SIG-M5 treated with dmso at 0.1 percent for 504 hours (cell line): ENCODE measurements at regions not wholly inside any gene's neighbourhood (a gene's known extent, or its start where the extent isn't known, plus 50 kb on each side); places are given as distances from the start of the nearest gene placed in this dataset.

Experiments
- DNase-seq: peaks from one replicate; lab custom pipeline; 2025; ENCODE audit not compliant: unreplicated experiment; lab: John Stamatoyannopoulos, UW

DNA sequence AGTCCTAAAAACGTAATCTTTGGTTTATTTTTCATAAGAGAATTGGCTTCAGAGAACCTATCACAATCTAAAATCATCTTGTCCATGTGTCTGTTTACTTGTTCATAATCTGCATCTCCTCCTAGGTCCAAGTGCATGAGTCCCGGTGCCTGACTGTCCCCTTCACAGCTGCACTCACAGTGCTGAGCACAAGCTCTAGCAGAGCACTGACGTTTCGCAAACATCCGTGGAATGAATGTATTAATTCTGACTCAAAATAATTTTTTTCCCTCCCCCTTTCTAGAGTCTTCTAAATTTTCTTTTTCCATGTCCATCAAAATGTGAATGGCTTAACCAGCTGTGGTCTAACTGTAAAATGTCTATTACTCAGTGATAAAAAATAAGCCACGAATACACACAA, 245.5 kb upstream of the TSHZ3 start:
- DNase-seq: no peak

DNA sequence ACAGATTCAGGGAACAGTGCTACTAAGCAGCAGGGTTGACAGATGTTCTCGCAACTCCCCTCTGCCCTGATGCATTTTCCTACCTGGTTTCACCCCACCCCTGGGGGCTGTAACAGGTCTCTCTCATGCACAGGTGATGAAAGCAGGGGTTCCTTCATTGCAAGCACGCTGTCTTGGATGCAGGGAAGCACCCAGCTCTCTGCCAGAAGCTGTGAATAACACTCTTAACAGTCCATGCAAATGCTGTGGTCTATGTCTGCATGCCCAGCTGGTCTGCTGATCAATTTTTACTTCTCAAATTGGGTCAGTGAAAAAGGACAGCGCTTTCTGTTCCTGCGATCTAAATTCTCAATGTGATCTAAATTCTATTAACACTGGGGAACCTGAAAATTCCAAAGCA, 246.3 kb upstream of the TSHZ3 start:
- DNase-seq: no peak

DNA sequence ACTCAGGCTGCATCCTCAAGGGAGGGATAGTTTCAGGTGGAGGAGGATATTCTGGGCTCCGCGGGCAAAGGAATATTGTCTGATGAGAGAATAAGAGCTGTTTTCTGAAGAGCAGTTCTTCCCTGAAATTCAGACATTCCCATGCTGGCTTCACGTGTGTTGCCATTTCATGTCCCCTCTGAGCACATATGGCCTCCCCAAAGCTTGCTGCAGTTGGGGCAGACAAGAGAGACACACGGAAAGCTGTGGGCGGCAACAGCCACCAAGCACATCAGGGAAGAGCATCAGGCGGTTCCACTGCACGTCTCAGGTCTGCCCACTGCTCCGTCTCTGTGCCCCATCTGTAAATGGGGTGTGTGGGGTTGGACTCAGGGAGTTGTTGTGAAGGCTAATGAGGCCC, 247.5 kb upstream of the TSHZ3 start:
- DNase-seq: no peak

DNA sequence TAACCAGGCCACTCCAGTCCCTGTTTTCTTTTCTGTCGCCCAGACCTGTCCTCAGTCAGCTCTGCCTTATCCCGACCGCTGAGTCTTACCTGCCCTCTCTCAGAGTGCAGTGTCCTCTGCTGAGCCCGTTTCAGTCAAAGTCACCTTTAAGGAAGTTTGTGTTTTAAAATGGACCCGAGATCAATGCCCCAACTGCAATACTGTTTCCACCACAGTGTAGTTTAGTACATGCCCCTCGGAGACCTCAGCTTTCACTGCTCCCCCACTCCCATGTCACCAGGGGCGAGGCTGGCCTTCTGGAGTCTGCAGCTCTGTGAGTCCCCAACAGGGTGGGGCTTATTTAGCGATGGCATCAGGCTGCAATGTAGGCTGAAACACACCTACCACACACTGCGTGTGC, 248.4 kb upstream of the TSHZ3 start:
- DNase-seq: no peak

DNA sequence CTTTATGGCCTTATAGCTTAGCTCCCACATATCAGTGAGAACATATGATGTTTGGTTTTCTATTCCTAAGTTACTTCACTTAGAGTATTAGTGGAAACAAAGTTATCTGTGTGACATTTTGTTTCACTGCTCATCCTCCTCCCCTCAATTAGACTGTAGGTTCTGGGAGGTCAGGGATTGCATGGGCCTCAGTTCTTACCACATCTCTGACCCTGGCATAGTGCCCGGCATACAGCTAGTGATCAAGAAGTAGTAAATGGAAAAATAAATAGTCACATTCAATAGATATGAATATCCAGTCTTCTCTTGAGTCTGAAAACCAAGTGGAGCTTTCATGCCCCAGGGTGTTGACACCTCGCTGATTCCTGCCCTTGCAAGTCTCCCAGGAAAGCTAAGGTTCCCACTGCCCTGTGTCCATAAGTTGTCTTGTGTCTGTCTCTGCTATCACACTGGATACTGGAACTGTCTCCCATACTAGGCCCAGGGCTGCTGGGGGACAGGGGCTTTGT, 249.5 kb upstream of the TSHZ3 start:
- no peak for DNase-seq

DNA sequence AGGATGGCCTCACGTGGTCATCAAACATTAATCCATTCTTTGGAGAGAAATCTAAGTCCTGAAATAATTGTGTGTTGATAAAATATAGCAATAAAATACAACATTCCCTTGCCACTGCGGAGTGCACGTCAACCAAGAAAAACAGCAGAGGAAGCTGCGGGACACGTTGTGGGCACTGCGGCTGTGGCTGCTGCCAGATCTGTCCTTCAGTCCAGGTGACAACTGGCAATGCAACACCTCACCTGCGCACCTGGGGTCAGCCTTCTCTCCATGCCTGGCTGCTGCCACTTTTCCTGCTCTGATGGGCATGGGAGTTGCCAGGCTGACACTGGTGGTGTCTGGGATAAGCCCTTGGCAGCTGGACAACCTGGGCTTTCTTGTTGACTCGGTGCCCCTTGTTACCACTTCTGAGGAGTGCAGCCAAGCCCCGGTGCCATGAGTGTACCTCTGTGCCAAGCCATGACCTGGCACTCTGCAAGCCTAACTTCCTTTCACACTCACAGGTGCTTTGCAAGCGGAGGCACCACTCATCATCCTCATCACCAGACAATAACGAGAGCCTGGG, 251.6 kb upstream of the TSHZ3 start:
- no peak for DNase-seq

DNA sequence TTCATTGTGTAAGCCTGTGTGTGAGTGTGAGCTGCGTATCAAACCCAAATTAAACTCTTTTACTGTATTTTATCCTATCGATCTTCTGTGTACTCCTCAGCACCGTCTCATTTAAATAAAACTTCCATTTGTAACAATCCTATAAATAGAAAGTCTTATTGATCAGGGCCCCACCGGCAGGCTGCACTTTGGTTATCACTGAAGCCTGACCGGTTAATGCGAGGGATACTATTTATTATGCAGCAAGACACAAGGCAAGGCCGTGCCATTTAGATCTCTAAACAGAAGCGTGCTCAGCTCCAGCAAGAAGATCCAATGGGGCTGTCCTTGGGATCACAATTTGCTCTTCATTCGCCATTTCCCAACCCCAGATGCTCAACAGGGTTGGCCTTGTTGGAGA, 252.6 kb upstream of the TSHZ3 start:
- no peak for DNase-seq

DNA sequence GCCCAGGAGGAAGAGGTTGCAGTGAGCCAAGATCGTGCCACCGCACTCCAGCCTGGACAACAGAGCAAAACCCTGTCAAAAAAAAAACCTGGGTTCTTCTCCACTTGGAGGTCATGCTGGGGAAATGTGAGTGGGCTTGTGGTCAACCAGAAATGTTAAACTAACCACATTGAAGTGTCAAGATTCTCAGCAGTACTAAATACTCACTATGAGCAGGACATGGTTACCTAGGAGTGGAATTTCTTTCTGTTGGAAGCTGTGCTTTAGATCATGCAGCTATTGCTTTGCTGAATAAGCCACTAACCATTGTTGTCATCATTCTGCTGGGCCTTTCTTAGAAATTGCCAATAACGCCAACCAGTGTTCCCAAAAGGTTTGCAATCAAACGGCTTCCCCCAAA, 253.3 kb upstream of the TSHZ3 start:
- no peak for DNase-seq

DNA sequence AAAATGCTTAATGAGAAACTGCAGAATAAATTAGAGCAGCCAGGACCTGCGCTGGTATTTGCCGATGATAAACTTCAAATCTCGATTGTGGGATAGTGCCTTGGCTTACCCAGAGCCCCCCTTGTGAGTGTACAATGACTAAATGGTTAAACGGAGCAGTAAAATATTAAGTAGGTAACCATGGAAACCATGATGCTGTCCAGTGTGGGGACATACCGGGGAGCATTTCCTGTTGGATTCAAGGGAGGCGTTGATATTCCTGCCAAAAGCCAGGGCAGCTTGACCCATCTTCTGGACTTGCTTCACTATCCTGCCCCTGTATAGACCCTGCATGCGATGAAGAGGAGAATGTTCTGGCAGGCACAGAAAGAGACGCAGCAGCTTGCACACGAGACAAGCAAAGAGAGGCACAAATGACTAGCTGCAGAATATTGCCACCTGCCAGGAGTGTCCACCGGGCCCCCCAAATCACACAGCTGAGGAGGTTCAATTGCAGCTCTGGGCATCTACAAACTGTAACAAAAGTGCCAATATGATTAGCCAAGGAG, 255.3 kb upstream of the TSHZ3 start:
- no peak for DNase-seq

DNA sequence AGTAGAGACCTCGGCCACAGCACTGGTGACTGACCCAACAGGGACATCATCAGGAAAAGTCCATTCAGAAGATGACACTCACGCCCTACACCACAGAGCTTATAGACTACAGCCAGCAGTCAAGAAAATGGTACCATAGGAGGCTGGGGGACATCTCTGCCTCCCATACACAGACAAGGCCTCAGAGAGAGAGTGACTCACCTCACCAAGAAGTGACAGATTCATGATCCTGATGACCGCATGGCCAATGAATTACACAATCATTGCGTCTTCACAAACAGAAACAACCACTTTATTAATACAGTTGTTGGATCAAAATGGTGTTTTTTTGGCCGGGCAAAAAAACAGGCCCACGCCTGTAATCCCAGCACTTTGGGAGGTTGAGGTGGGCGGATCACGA, 260.8 kb upstream of the TSHZ3 start:
- DNase-seq: no peak

DNA sequence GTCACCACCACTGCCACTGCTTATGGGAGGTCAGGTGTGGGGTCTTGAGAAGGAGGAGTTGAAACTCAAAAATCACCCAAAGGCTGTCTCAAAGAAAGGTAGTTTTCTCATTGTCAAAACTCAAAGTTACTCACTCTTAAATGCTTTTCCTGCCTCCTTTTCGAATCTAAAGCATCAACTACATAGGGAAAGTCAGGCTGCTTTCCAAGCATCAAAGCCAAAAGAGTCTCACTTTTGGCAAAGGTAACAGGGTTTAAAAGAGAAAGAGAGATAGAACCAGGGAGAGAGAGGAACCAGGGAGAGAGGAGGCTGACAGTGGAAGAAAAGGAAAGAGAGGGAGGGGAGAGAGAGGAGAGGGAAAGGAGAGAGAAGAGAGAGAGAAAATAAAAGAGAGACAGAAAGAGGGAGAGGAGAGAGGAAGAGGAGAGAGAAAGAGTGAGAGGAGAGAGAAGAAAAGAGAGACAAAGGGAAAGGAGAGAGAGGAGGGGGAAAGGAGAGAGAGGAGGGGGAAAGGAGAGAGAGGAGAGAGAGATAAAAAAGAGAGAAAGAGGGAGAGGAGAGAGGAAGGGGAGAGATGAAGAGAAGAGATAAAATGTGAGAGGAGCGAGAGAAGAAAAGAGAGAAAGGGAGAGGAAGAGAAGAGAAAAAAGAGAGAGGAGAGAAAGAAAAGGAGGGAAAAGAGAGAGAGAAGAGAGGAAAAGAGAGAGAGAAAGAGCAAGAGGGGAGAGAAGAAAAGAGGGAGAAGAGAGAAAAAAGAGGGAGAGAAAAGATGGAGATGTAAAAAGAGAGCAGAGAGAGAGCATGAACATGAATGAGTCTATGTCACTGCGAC, 262.0 kb upstream of the TSHZ3 start:
- DNase-seq: no peak

DNA sequence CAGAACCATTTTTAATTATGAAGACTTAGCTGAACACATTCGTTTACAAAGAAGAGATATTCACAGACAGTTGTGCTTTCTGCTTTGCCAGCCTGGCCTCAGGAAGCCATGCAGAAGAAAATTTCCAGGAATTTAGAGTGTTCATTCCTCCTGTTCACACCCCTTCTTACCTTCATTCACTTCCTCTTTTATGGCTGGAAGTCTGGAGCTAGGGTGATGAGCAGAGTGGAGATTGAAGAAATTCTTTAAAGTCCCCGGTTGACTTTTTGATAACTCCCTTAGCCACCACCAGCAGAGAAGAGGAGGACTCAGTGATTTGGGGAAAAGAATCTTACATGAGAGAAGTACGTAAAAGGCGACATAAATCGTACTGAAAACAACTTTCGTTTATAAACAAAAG, 263.6 kb upstream of the TSHZ3 start:
- no peak for DNase-seq

DNA sequence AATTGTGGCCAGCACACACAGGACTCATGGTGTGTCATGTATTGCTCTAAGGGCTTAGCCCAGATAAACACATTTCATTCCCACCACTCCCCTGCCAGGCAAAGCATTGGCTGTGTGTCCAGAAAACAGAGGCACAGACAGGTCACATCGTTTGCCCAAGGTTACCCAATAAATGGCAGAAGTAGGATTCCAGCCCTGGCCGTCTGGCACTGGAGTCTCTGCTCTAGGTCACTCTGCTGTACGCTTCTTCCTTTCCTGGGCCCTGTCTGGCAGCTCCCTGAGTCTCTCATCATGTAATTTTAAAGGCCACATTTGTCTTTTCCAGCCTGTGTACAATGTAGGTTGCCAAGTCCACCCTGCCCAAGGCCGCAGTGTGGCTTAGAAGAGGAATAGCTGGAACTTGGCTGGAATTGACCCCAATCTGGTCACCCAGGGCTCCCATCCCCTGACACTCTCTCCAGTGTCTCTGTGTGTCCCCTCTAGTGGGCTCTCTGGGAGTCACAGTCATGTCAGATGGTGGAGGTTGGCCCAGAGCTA, 264.5 kb upstream of the TSHZ3 start:
- no peak for DNase-seq

DNA sequence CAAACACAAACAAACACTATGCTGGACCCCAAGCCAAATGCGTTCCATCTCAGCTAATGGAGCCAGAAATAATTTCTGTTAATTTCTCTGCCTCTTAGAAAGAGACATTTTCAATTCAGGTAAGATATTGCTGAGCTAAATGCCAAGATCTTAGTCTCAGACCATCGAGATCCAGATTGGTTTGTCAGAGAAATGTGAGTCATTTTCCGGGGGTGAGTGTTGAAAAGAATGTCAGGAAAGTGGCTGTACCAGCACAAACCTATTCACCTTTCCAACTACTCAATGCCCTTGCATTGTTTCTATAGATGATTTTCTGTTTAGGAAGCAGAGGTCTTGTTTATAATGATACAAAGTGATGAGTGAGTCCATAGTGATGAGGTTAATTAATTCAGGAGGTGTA, 266.8 kb upstream of the TSHZ3 start:
- no peak for DNase-seq

DNA sequence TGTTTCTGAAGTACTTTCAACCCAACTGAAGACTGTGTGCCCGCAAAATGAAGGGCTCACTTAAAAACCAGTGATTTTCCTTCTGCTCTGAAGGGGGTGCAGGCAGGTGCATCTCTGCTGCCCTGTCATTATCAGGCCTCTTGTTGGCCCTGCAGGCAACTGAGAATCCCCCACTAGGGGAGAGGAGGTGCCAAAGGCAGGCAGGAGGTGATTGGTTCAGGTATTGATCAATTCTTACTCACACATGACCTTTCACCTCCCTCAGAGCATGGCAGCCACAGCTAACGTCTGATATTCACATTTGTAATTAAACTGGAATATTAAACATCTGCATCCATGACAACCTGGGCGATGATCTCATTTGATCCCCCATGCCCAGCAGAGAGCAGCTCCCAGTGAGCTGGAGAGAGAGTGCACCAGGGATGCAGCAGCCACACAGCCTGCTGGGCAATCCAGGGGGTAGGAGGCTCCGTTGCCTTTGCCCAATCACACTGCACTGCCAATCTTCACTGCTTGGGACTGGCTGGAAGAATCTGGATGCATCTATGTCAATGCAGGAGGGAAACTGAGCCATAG, 267.9 kb upstream of the TSHZ3 start:
- DNase-seq: no peak

DNA sequence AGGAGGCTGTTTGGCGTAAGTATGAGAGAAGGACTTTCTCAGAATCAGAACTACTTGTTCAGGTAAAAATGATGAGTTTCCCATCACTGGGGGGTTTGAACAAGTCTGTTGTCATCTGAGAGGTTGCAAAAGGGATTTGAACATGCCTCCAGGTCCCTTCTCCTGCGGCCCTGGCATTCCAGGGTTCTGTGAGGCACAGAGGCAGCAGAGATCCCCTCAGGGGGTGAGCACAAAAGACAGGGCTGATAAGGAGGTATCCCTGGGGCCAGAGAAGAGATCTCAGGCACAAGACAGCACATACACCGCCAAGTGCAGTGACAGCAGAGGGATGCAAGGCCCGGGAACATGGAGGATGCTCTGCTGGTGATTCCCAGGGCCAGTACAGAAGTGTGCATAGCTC, 275.8 kb upstream of the TSHZ3 start:
- DNase-seq: no peak

DNA sequence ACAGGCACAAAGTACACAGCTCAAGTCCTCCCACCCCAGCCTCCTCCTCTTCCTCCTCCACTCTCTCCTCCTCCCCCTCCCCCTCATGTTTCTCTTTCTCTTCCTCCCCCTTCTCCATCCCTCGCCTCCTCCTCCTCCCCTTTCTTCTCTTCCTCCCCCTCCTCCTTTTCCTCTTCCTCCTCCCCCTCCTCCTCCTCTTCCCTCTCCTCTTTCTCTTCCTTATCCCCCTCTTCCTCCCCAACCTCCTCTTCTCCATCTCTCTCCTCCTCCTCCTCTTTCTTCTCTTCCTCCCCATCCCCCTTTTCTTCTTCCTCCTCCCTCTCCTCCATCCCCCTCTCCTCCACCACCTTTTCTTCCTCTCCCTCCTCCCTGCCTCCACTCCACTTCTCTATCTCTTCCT, 276.3 kb upstream of the TSHZ3 start:
- DNase-seq: no peak

DNA sequence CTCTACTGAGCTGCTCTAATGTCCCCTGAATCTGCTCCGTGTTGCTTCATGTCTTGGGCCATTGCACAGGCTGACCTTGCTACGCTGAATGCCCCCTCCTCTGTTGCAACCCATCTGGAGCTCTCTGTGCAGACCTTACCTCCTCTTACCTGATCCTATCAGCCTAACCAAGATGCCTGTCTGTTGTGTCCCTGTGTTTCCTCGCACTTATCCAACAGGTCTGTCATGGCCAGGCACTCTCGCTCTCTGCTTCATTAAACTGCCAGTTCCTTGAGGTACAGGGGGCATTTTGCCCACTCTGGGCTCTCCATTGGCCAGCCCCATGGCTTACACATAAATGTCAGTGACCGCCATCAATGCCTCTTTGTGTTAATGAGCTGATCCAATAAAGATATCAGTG, 277.7 kb upstream of the TSHZ3 start:
- DNase-seq: no peak

DNA sequence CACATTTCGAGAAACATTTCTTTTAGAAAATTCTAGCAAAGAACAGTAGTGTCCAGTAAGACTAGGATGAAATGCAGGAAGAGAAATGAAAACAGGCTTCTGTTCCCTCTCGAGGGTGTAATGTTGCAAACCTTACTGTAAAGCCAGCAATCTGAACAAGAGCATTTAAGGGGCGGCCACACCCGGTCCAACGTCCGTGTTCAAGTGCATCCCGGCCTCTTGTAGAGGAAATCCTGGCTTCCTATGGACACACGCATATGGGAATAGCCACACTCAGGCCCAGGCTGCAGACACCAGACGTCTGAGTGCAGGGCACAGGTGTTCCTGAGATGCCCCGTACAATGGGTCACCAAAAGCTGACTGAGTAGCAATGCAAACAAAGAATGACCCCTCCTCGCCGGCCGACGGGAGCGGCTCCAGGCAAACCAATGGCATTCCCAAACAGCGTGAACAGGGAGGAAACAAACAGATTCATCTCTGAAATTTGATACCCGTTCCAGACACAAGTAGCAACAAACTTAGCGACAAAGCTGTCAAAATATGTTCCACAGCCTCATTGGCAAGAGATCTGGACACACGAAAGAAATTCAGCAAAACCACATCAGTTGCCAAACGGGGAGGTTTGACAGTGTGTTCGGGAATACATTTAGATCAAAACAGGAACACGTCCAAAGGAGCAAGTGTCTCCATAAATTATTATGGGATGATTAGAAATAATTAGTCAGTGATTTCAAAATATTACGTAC, 278.6 kb upstream of the TSHZ3 start:
- DNase-seq: no peak

DNA sequence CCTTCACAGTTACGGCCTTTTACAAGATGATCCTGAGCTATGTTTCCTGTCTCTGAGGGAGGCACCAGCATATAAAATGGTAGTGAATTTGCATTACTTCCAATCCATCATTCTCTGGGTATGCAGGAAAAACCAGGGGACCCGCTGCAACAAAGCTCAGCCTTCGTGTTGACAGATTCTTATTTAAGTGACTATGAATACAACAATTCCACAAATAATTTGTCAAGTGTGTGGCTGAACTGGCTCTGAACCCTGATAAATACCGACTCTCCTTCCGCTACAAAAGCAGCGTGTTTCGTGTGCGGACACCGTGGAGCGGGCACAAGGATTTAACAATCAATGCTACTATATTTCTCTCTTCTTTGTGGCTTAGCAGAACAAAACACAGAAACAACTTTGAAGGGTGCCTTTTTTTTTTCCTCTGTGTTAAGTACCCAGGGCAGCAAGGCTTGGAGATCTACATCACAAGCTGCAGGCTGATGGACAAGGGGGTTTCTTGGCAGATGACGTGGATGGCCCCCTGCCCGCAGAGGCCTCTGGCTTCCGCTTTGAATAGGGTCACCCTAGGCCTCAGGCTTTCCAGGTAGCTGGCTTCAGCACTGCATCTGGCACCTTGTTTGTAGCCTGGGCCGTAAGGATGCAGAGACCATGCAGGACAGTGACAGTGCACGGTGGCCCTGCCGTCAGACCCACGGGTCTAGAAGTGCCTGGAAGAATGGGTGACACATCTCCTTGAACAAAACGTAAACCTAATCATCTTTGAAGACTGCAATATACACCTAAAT, 280.5 kb upstream of the TSHZ3 start:
- DNase-seq: no peak
